Activated B cell treated with CpG ODN at 0.5 μM for 24 hours (primary cell): ENCODE measurements at regions not wholly inside any gene's neighbourhood (a gene's known extent, or its start where the extent isn't known, plus 50 kb on each side); places are given as distances from the start of the nearest gene placed in this dataset.

Source experiments
- ATAC-seq: fragments of 200-7000 bp; cut with Tn5 transposase; one replicate; pipeline ENCODE4 v1.10.0; 2021; ENCODE audit warnings: low read depth, mild to moderate bottlenecking, moderate library complexity
- CTCF ChIA-PET: fragments of 350-600 bp; sonication (Branson Sonifier 250); formaldehyde crosslinking; loops from one replicate; lab custom pipeline; 2021; ENCODE audit warnings: antibody characterized with exemption; lab: Charles Lee
- POLR2A ChIA-PET: fragments of 350-600 bp; sonication (Branson Sonifier 250); formaldehyde crosslinking; loops from one replicate; lab custom pipeline; 2021; ENCODE audit warnings: antibody characterized with exemption; lab: Charles Lee
- DNase-seq: peaks from one replicate; pipeline ENCODE4 v3.0.0; 2022
- H3K27ac Mint-ChIP-seq: one replicate; pipeline ENCODE4 v1.8.0; 2020; ENCODE audit warnings: mixed read lengths
- H3K27me3 Mint-ChIP-seq: one replicate; pipeline ENCODE4 v1.8.0; 2021; ENCODE audit warnings: mixed read lengths
- H3K36me3 Mint-ChIP-seq: one replicate; pipeline ENCODE4 v1.8.0; 2021; ENCODE audit warnings: low read depth, mixed read lengths
- H3K4me1 Mint-ChIP-seq: one replicate; pipeline ENCODE4 v1.8.0; 2021; ENCODE audit warnings: mixed read lengths
- H3K4me3 Mint-ChIP-seq: one replicate; pipeline ENCODE4 v1.8.0; 2020; ENCODE audit warnings: mild to moderate bottlenecking, mixed read lengths
- H3K9me3 Mint-ChIP-seq: one replicate; pipeline ENCODE4 v1.8.0; 2020; ENCODE audit warnings: mixed read lengths
- CTCF ChIP-seq: fragments of 200-600 bp; IDR thresholded peaks from one replicate; pipeline ENCODE4 v1.8.0; 2022; ENCODE audit warnings: antibody characterized with exemption, mild to moderate bottlenecking
- intact Hi-C: fragments of 100-400 bp; cut with micrococcal nuclease; formaldehyde crosslinking; loops from one replicate; pipeline ENCODE4 v1.15.1; 2024

- Mint-ChIP-seq H3K27ac (no peak overlapping the region), H3K36me3 (no peaks in the 10 kb centered on the region), H3K4me1 (no peaks in the 10 kb centered on the region), H3K9me3 (no peaks in the 10 kb centered on the region), H3K27me3 (peaks cover 13% of the 10 kb centered on the region), H3K4me3 (no peak overlapping the region)
- intact Hi-C loops = no loop called here
- POLR2A ChIA-PET = no interaction called here
- no peak for ATAC-seq
- TF ChIP-seq CTCF = no peak
- CTCF ChIA-PET = no interaction called here
- DNase-seq = no peak
Observed at GRCh38 chr11:116427903-116428637, 344.7 kb downstream of the BUD13 start.

- DNase-seq (no peak), ATAC-seq (no peak)
- H3K27ac Mint-ChIP-seq = no peak overlapping the region
- peaks cover 13% of the 10 kb centered on the region for H3K27me3 Mint-ChIP-seq
- TF ChIP-seq CTCF = no peak
- POLR2A ChIA-PET = no interaction called here
- no peaks in the 10 kb centered on the region for H3K9me3 Mint-ChIP-seq
- no peaks in the 10 kb centered on the region for H3K4me1 Mint-ChIP-seq
- no peak overlapping the region for H3K4me3 Mint-ChIP-seq
- CTCF ChIA-PET = no interaction called here
- no peaks in the 10 kb centered on the region for H3K36me3 Mint-ChIP-seq
- intact Hi-C loops = no loop called here
Observed at GRCh38 chr11:116427337-116427902, 345.4 kb downstream of the BUD13 start.

GRCh38 chr11:116426761-116427160, 346.0 kb downstream of the BUD13 start:
- POLR2A ChIA-PET = no interaction called here
- intact Hi-C loops = no loop called here
- H3K27me3 Mint-ChIP-seq = peaks cover 15% of the 10 kb centered on the region
- no peaks in the 10 kb centered on the region for H3K4me1 Mint-ChIP-seq
- H3K4me3 Mint-ChIP-seq = no peak overlapping the region
- DNase-seq = no peak
- H3K9me3 Mint-ChIP-seq = no peaks in the 10 kb centered on the region
- CTCF ChIA-PET = no interaction called here
- no peaks in the 10 kb centered on the region for H3K36me3 Mint-ChIP-seq
- ATAC-seq = no peak
- H3K27ac Mint-ChIP-seq = no peak overlapping the region
- TF ChIP-seq CTCF = no peak

GRCh38 chr11:116424615-116425261, 348.0 kb downstream of the BUD13 start:
- intact Hi-C loops = no loop called here
- Mint-ChIP-seq H3K27ac (no peak overlapping the region), H3K4me3 (no peak overlapping the region), H3K36me3 (no peaks in the 10 kb centered on the region), H3K9me3 (no peaks in the 10 kb centered on the region), H3K27me3 (peaks cover 19% of the 10 kb centered on the region), H3K4me1 (no peaks in the 10 kb centered on the region)
- CTCF ChIA-PET = no interaction called here
- ATAC-seq (no peak), DNase-seq (no peak)
- POLR2A ChIA-PET = no interaction called here
- TF ChIP-seq CTCF = no peak

GRCh38 chr11:116422956-116423600, 349.7 kb downstream of the BUD13 start:
- no peaks in the 10 kb centered on the region for H3K36me3 Mint-ChIP-seq
- H3K9me3 Mint-ChIP-seq = no peaks in the 10 kb centered on the region
- ATAC-seq (no peak), DNase-seq (no peak)
- H3K27me3 Mint-ChIP-seq = peaks cover 19% of the 10 kb centered on the region
- ChIA-PET CTCF (no interaction called here), POLR2A (no interaction called here)
- intact Hi-C loops = no loop called here
- H3K27ac Mint-ChIP-seq = no peak overlapping the region
- no peak for TF ChIP-seq CTCF
- H3K4me1 Mint-ChIP-seq = no peaks in the 10 kb centered on the region
- no peak overlapping the region for H3K4me3 Mint-ChIP-seq
